Fibroblast of the conjunctiva (primary cell): ENCODE measurements at regions not wholly inside any gene's neighbourhood (a gene's known extent, or its start where the extent isn't known, plus 50 kb on each side); places are given as distances from the start of the nearest gene placed in this dataset.

ENCODE experiments used
- DNase-seq: peaks from one replicate; pipeline ENCODE4 v3.0.0-alpha.2; 2010; ENCODE audit warnings: low read depth

- peak; percentile 27 for DNase-seq
These were observed 101.0 kb upstream of the HS3ST1 start for GRCh38 chr4:11529625-11530201.

DNA sequence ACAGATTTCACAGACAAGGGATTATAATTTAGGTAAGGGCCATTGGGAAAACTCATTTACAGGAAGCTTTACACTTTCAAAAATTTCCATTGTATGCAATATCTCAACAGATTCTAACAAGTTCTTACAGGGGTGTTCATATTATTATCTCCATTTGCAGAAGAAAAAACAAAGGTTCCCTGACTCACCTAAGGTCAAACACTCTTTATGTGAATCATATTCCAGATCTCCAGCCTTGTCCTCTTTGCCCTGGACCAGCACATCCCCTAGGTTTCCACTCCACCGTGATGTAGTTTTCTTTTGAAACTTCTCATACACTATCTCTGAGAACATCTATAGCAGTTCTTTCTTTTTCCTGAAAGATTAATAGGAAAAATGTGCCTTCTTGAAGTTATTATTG lies 96.4 kb upstream of the HS3ST1 start:
- no peak for DNase-seq

GRCh38 chr4:11518754-11519153 lies 90.1 kb upstream of the HS3ST1 start:
- no peak for DNase-seq

- no peak for DNase-seq
These were observed 86.2 kb upstream of the HS3ST1 start for GRCh38 chr4:11514779-11515419.

DNA sequence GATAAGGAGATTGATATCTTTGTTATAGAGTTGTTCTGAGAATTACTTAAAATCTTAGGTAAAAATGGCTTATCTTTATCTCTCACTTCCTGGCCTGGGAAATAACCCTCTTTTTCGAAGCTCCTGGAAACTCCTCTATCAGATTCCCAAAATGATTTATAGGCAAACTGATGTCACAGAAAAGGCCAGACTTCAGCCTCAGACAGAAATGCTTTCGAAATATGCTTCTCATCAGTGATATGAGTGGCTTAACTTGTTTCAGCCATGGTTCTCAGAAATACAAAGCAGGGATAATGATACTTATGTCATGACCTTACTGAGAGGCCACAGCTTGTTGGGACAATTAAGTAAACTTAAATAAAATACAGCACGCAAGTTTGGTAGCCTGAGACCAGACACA lies 85.3 kb upstream of the HS3ST1 start:
- DNase-seq: no peak

DNA sequence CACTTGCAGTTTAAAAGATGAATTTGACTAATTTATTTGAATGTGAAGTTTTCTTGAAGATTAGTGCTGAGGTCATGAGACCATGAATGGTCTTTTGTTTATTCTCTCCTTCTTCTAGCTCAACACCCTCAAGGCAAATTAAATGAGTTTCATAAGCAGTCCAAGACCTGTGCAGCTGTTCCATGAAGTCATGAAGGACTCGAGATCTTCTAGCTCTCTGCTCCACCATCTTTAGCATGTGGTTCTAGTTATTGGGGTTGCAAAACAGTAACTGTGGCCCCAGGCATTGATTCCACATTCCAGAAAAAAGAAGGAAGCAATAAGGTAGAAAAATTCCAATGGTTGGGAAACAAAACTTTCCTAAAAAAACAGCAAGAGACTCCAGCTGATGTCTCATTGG lies 84.2 kb upstream of the HS3ST1 start:
- peak; percentile 33 for DNase-seq

- DNase-seq: no peak
These were observed 82.6 kb upstream of the HS3ST1 start for GRCh38 chr4:11511321-11511720.

GRCh38 chr4:11507920-11508319 lies 79.2 kb upstream of the HS3ST1 start:
- DNase-seq: no peak

DNA sequence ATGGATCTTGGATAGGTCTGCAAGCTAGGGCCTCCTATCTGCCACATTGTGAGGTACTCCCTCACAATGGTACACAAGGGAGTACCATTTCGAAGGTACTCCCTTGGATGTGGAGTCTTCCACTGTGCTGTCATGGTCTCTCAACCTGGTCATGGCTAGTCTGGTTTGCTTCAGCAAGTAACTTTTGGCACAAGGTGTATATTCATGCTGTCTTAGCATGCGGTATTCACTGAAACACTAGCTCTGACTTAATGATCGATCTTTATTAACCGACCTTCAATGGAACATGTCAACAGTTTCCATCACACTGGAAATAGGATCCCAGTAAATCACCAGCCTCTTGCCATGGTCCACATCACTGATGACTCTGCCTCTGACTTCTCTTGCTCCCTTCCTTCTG lies 77.5 kb upstream of the HS3ST1 start:
- DNase-seq: no peak

GRCh38 chr4:11505221-11505971 lies 76.7 kb upstream of the HS3ST1 start:
- no peak for DNase-seq

GRCh38 chr4:11503166-11503565 lies 74.5 kb upstream of the HS3ST1 start:
- DNase-seq: no peak

GRCh38 chr4:11497972-11498371 lies 69.3 kb upstream of the HS3ST1 start:
- DNase-seq: no peak

GRCh38 chr4:11497212-11497806 lies 68.6 kb upstream of the HS3ST1 start:
- DNase-seq: no peak

DNA sequence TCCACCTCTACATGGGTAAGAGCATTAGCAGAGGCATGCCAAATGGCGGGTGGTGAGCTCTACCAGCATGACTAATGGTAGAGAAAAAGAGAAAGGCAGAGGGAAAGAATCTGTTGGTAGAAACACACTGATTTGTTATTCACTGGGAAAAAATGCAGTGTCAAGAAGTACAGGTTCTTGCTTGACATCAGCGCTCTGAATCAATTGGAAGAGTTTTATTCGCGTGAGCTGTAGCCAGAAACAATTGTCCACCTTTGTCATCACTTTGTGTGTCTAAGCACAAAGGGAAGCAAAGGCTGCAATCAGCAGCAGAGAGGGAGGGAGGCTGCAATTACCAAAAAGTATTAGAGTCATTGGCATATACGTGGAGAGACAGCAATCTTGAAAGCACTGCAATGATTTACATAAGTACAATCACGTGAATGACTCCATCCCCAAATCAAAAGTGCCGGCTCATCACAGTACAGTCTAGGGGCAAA lies 67.7 kb upstream of the HS3ST1 start:
- no peak for DNase-seq

GRCh38 chr4:11495818-11496217 lies 67.1 kb upstream of the HS3ST1 start:
- DNase-seq: no peak

DNA sequence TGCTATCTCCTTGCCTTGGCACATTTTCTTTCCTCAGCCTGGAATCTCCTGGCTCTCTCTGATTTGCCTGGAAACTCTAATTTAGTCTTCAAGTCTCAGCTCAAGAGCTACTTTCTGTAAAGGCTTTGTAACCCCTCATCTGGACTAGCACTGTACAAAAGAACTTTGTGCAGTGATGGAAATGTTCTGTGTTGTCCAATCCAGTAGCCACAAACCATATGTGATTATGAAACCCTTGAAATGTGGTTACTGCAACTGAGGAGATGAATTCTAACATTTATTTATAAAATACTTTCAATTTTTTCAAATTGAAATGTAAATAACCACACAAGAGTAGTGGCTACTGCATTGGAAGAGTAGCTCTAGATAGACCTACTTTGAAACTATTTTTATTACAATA lies 66.6 kb upstream of the HS3ST1 start:
- no peak for DNase-seq

- no peak for DNase-seq
These were observed 65.5 kb upstream of the HS3ST1 start for GRCh38 chr4:11494232-11494631.

DNA sequence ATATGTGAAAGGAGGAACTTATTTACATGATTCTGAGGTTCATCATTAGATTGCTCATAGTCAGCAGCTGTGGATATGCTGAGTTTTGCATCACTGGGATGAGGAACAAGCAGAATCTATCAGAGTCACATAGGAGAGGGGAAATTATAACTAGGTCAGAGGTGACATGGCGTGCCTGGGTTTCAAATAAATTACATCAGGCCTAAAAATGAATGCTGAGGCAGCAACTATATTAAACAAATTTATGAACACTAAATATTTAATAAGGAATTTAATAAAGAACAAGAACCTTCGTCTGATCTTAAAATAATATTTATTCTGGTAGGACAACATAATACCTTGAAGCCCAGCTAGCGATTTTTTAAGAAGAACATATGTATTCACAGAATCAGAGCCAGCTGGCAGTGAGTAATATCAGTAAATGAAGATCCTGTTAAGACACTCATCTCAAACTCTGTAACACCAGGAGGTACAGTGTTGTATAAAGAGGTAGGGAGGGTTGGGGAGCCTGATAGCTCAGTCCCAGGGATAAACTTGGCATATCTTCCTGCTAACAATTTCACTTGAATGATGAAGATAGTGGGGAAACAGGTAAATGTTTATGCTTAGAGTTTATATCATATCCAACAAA lies 60.9 kb upstream of the HS3ST1 start:
- DNase-seq: no peak

- no peak for DNase-seq
These were observed 60.2 kb upstream of the HS3ST1 start for GRCh38 chr4:11488657-11489452.

DNA sequence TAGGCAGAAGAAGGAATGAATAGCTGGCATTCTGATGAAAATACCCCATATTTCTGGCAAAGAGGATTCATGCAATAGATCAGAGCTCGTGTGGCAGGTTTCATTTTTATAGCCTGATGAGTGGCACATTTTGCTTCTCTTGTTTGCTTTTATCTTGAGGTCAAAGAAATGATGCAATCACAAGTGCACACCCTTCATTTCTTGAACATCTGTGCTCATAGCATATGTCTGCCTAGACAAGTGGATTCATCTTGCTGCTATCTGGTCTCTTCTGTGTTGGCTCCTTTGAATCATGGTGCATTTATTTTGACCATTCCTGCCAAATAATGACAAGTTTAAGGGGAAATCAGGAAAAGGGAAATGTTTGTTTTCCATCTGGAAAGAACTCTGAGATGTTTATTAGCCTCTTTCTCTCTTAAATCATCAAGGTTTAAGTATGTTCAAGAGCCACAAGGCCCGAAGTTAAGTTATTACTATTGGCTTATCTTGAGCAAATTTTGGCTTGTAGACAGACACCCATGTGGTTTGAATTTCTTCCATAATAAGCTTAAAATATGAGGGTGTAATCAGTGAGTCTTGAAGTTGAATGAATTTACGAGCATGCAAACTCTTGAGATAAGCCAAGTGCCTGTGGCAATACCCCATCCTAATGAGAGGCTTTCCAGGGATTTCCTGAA lies 59.3 kb upstream of the HS3ST1 start:
- DNase-seq: no peak

- DNase-seq: no peak
These were observed 58.4 kb upstream of the HS3ST1 start for GRCh38 chr4:11487139-11487538.
